ENCODE measurements at regions not wholly inside any gene's neighbourhood (a gene's known extent, or its start where the extent isn't known, plus 50 kb on each side); places are given as distances from the start of the nearest gene placed in this dataset.

DNA sequence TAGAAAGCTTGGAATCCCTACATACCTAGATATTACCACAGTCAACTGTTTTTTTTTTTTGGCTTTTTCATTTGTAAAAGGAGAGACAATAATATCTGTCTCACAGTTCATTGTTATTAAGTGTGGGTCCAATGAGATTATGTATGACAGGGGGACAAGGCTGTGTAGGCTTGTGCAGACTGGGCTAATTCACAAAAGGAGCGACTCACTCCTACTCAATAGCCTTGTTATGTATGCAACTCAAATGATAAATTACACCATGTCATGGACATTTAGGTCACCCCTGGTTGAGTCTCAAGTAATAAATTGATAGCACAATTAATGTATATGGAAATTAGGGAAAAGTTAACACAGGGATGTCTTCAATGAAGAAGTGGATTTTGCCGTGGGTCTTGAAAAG lies 208.2 kb upstream of the MAP3K7 start:
- no peak overlapping the region for H3K9ac ChIP-seq (ENCODE audit: low read depth, low read length)
- H3K4me1 ChIP-seq (ENCODE audit: insufficient read depth, low read length) = peaks cover 6% of the 10 kb centered on the region; the same call in 1 of the 2 replicates
- no peaks in the 10 kb centered on the region for H3K27me3 ChIP-seq (ENCODE audit: insufficient read depth, low read length)
- no peak overlapping the region for H3K27ac ChIP-seq (ENCODE audit: low read length)
- H3K9me3 ChIP-seq (ENCODE audit: insufficient read depth, low read depth, low read length) = no peaks in the 10 kb centered on the region
- no peak overlapping the region for H3K4me3 ChIP-seq (ENCODE audit: low read length)
- H3K36me3 ChIP-seq (ENCODE audit: insufficient read depth, low read depth, low read length) = no peaks in the 10 kb centered on the region

DNA sequence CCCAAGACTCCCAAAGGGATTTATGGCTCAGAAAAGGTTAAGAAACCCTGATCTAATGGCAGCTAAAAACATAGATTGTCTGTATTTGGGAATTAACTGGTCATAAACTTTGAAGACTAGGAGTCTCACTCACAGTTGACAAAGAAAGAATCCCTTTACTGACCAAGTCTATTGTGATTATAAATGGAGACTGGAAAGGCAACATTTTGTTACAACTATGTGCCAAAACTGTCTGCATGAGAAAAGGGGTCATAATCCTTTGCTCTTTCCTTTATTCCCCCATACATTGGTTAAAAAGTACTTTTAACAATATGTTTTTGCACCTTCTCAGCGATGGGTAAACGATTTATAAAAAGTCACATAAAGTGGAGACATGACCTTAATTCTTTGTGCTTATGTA lies 206.9 kb upstream of the MAP3K7 start:
- no peak overlapping the region for H3K9ac ChIP-seq (ENCODE audit: low read depth, low read length)
- H3K4me1 ChIP-seq (ENCODE audit: insufficient read depth, low read length) = peaks cover 6% of the 10 kb centered on the region; the same call in 1 of the 2 replicates
- H3K27me3 ChIP-seq (ENCODE audit: insufficient read depth, low read length) = no peaks in the 10 kb centered on the region
- no peaks in the 10 kb centered on the region for H3K36me3 ChIP-seq (ENCODE audit: insufficient read depth, low read depth, low read length)
- no peak overlapping the region for H3K27ac ChIP-seq (ENCODE audit: low read length)
- H3K4me3 ChIP-seq (ENCODE audit: low read length) = no peak overlapping the region
- H3K9me3 ChIP-seq (ENCODE audit: insufficient read depth, low read depth, low read length) = no peaks in the 10 kb centered on the region

DNA sequence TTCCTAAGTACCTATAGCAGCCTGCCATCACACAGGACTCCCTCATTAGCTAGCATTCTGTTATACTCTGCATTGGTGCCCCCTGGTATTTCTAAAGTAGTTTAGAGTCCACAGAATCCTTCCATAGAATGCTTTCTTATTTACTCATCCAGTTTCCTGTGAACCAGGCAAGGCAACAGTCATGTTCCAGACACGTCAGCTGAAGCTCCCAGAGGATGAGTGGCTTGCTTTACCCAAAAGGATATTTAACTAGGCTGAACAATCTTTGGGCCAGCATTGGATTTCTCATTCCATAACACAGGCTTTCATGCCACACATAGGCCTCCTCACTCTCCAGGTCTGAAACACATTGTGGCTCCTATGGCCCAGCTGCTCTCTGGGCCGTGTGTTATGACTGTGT lies 203.8 kb upstream of the MAP3K7 start:
- no peaks in the 10 kb centered on the region for H3K9me3 ChIP-seq (ENCODE audit: insufficient read depth, low read depth, low read length)
- peaks cover 6% of the 10 kb centered on the region; the same call in 1 of the 2 replicates for H3K4me1 ChIP-seq (ENCODE audit: insufficient read depth, low read length)
- H3K27me3 ChIP-seq (ENCODE audit: insufficient read depth, low read length) = no peaks in the 10 kb centered on the region
- no peak overlapping the region for H3K4me3 ChIP-seq (ENCODE audit: low read length)
- H3K27ac ChIP-seq (ENCODE audit: low read length) = no peak overlapping the region
- no peak overlapping the region for H3K9ac ChIP-seq (ENCODE audit: low read depth, low read length)
- H3K36me3 ChIP-seq (ENCODE audit: insufficient read depth, low read depth, low read length) = no peaks in the 10 kb centered on the region

DNA sequence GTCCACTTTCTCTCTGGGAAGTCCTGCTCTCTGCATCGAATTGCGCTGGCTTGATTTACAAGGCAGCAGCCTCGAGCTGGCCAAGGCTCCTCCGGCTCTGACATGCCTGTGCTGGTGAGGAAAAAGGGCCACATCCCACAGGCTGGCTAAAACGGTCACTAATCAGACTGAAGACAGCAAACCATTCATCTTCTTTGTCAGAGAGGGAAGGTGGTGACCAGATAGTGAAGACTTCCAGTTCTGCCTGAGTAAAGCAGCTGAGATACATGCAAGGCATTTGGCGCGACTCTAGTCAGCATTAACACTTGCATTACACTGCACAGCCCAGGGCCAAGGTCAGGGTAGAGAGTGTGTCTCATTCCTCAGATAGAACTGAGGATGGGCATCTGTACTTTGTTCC lies 203.2 kb upstream of the MAP3K7 start:
- Histone ChIP-seq H3K4me1 (ENCODE audit: insufficient read depth, low read length) (peaks cover 6% of the 10 kb centered on the region; the same call in 1 of the 2 replicates), H3K9ac (ENCODE audit: low read depth, low read length) (no peak overlapping the region), H3K27me3 (ENCODE audit: insufficient read depth, low read length) (no peaks in the 10 kb centered on the region), H3K27ac (ENCODE audit: low read length) (no peak overlapping the region), H3K36me3 (ENCODE audit: insufficient read depth, low read depth, low read length) (no peaks in the 10 kb centered on the region), H3K4me3 (ENCODE audit: low read length) (no peak overlapping the region), H3K9me3 (ENCODE audit: insufficient read depth, low read depth, low read length) (no peaks in the 10 kb centered on the region)

DNA sequence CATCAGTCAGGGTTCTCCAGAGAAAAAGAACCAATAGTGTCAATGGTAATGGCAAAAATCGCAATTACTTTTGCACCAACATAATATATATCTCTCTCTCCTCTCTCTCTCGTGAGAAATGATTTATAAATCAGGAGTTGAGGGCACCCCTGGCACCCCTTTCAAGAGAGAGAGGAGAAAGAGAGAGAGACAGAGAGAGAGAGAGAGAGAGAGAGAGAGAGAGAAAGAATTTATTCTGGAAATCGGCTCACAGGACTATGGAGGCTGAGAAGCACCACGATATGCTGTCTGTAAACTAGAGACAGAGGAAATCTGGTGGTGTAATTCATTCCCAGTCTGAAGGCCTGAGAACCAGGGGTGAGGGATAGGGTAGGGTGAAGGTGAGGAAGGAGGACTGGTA lies 201.9 kb upstream of the MAP3K7 start:
- H3K27me3 ChIP-seq (ENCODE audit: insufficient read depth, low read length) = no peaks in the 10 kb centered on the region
- H3K27ac ChIP-seq (ENCODE audit: low read length) = no peak overlapping the region
- no peaks in the 10 kb centered on the region for H3K36me3 ChIP-seq (ENCODE audit: insufficient read depth, low read depth, low read length)
- peaks cover 4% of the 10 kb centered on the region; the same call in 1 of the 2 replicates for H3K4me1 ChIP-seq (ENCODE audit: insufficient read depth, low read length)
- no peaks in the 10 kb centered on the region for H3K9me3 ChIP-seq (ENCODE audit: insufficient read depth, low read depth, low read length)
- H3K9ac ChIP-seq (ENCODE audit: low read depth, low read length) = no peak overlapping the region
- no peak overlapping the region for H3K4me3 ChIP-seq (ENCODE audit: low read length)

DNA sequence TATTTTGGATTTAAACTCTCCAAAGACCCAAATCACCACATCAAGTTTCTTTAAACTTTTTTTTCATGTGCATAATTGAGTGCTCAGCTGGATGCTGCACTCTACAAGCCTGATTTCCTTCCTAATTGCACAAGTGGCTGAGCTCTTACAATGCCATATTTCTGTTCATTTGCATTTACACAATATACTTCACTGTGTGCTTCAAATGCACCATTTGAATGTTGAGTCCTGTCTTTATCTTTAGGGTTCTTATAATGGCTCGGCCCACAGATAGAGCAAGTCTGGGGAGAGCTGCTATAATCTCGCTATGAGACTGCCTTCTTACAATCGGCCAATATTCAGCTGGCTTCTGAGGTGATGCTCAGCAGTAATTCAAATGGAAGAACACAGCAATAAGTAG lies 200.6 kb upstream of the MAP3K7 start:
- Histone ChIP-seq H3K9ac (ENCODE audit: low read depth, low read length) (no peak overlapping the region), H3K36me3 (ENCODE audit: insufficient read depth, low read depth, low read length) (no peaks in the 10 kb centered on the region), H3K4me3 (ENCODE audit: low read length) (no peak overlapping the region), H3K4me1 (ENCODE audit: insufficient read depth, low read length) (no peaks in the 10 kb centered on the region; the same call in 1 of the 2 replicates), H3K27ac (ENCODE audit: low read length) (no peak overlapping the region), H3K27me3 (ENCODE audit: insufficient read depth, low read length) (no peaks in the 10 kb centered on the region), H3K9me3 (ENCODE audit: insufficient read depth, low read depth, low read length) (no peaks in the 10 kb centered on the region)

DNA sequence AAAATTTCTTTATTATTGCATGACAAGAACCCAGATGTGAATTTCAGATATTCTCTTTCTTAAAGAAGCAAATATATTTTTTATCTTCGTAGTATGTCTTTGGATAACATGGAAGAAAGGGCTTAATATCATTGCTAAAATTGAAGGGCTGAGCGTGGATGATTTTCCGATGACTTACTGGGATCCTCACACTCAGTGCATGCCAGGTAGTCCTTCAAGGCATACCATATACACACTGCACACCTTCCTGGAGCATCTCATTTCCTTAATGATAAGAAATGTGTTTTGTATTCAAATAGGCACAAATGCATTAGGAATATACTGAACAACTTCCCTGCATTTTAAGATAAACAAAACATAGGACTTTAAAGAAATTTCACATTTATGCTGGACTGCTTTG lies 193.9 kb upstream of the MAP3K7 start:
- H3K27ac ChIP-seq (ENCODE audit: low read length) = no peak overlapping the region
- peaks cover 16% of the 10 kb centered on the region; the same call in 1 of the 2 replicates for H3K4me1 ChIP-seq (ENCODE audit: insufficient read depth, low read length)
- no peaks in the 10 kb centered on the region for H3K9me3 ChIP-seq (ENCODE audit: insufficient read depth, low read depth, low read length)
- no peak overlapping the region for H3K9ac ChIP-seq (ENCODE audit: low read depth, low read length)
- H3K4me3 ChIP-seq (ENCODE audit: low read length) = no peak overlapping the region
- no peaks in the 10 kb centered on the region for H3K27me3 ChIP-seq (ENCODE audit: insufficient read depth, low read length)
- no peaks in the 10 kb centered on the region for H3K36me3 ChIP-seq (ENCODE audit: insufficient read depth, low read depth, low read length)

DNA sequence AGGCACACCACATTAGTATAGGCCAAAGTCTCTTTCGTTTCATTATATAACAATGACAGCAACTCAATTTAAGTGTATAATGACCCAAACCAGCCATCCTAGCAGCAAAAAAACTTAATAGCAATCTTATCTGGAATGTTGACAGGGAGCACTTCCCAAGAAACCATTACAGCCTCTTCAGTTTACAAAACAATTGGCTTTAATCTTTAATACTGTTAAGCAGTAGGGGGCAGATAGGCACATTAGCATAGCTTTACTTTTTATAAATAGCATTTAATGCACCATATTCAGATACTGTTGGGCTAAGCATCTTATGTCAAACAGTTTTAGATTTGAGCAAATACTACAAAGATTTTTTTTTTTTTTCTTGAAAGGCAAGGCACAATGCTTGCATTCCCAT lies 193.3 kb upstream of the MAP3K7 start:
- H3K27me3 ChIP-seq (ENCODE audit: insufficient read depth, low read length) = no peaks in the 10 kb centered on the region
- H3K4me1 ChIP-seq (ENCODE audit: insufficient read depth, low read length) = peaks cover 16% of the 10 kb centered on the region; the same call in 1 of the 2 replicates
- no peaks in the 10 kb centered on the region for H3K36me3 ChIP-seq (ENCODE audit: insufficient read depth, low read depth, low read length)
- no peak overlapping the region for H3K9ac ChIP-seq (ENCODE audit: low read depth, low read length)
- H3K4me3 ChIP-seq (ENCODE audit: low read length) = no peak overlapping the region
- no peaks in the 10 kb centered on the region for H3K9me3 ChIP-seq (ENCODE audit: insufficient read depth, low read depth, low read length)
- no peak overlapping the region for H3K27ac ChIP-seq (ENCODE audit: low read length)

DNA sequence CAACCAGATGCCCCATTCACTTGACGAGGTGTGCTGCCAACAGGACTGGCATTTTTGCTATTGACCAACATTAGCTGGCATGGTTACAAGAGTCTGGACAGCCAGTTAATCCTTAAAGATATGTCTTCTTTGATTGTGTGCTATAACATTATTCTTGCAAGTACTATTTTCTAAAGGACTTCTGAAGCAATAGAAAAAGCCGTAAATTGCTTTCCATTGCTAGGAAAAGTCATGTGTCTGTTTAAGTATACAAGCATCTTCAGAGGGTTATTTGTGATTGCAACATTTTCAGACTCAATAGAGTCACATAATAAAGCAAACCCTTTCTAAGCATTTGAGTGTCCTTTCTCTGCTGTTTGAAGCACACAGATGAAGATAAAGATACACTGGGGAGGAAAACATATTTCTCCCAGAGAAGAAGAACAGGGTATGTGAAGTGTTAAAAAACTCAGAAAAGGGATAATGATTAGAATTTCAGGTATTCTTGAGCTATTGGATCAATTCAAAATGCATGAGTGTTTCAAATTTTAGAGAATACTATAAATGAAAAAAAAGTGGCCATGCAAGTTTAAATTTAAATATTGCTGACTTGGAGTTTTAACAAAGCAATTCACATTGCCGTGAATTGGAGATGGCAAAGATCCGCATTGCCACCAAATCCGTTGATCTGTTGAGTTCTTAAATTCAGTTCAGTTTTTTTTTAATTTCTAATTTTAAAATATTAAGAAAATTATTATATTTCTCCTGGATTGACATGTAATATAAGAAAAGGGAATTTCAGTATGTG lies 191.7 kb upstream of the MAP3K7 start:
- Histone ChIP-seq H3K27ac (ENCODE audit: low read length) (no peak overlapping the region), H3K4me1 (ENCODE audit: insufficient read depth, low read length) (peaks cover 16% of the 10 kb centered on the region; the same call in 1 of the 2 replicates), H3K9me3 (ENCODE audit: insufficient read depth, low read depth, low read length) (no peaks in the 10 kb centered on the region), H3K27me3 (ENCODE audit: insufficient read depth, low read length) (no peaks in the 10 kb centered on the region), H3K36me3 (ENCODE audit: insufficient read depth, low read depth, low read length) (no peaks in the 10 kb centered on the region), H3K4me3 (ENCODE audit: low read length) (no peak overlapping the region), H3K9ac (ENCODE audit: low read depth, low read length) (no peak overlapping the region)

DNA sequence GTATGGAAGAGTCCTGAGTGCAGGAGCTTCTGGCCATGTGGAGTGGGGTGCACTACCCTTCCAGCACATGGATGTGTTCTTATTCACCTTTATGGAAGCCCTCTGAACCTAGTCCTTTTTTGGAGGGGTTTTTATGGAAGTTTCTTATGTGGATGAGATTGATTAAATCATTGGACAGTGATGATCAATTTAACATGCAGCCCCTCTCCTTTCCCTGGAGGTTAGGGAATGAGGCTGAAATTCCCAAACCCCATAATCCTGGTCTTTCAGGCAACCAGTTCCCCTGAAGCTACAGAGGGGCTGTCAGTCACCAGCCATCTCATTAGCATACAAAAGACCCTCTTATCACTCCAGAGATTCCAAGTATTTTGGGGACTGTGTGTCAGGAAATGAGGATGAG lies 183.9 kb upstream of the MAP3K7 start:
- no peaks in the 10 kb centered on the region for H3K9me3 ChIP-seq (ENCODE audit: insufficient read depth, low read depth, low read length)

DNA sequence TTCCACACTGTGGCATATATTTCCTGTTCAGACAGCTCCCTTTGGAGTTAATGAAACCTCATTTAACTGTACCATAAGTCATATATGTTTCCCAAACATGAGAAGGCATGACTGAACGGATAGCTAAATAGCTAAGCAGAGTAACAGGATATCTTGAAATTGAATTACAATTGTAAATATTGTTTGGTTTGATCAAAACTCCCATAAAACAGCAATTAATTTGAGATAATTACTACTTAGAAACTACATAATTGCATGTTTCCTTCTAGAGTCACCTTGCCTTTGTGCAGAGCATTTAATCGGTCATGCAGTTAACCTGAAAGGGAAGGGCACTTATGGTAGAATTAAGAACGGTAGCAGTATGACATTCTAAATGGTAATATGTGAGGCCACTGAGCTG lies 179.0 kb upstream of the MAP3K7 start:
- H3K4me3 ChIP-seq (ENCODE audit: low read length) = no peak overlapping the region
- no peak overlapping the region for H3K9ac ChIP-seq (ENCODE audit: low read depth, low read length)
- no peaks in the 10 kb centered on the region for H3K36me3 ChIP-seq (ENCODE audit: insufficient read depth, low read depth, low read length)

More for the DNA sequence above, 183.9 kb upstream of the MAP3K7 start:
- no peaks in the 10 kb centered on the region for H3K4me1 ChIP-seq (ENCODE audit: insufficient read depth, low read length)
- no peak overlapping the region for H3K9ac ChIP-seq (ENCODE audit: low read depth, low read length)
- no peaks in the 10 kb centered on the region for H3K36me3 ChIP-seq (ENCODE audit: insufficient read depth, low read depth, low read length)
- H3K4me3 ChIP-seq (ENCODE audit: low read length) = no peak overlapping the region
- no peak overlapping the region for H3K27ac ChIP-seq (ENCODE audit: low read length)
- H3K27me3 ChIP-seq (ENCODE audit: insufficient read depth, low read length) = no peaks in the 10 kb centered on the region

DNA sequence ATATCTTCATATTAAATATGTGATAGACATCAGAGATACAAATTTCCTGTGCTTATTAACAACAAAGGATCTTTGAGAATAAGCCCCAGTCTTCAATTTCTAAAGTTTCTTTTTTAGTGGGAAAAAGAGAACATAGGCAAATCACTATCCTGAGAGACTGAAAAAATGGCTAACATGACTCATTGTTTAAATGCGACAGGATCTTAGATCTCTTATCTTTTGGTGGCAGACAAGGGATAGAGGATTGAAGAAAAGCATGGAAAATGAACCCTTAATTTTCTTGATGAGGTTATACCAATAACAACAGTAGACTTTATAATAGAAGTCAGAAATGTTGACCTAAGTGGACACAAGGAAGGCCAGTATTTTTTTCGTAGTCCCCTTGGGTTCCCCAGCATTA lies 178.6 kb upstream of the MAP3K7 start:
- Histone ChIP-seq H3K27ac (ENCODE audit: low read length) (no peak overlapping the region), H3K4me3 (ENCODE audit: low read length) (no peak overlapping the region), H3K9me3 (ENCODE audit: insufficient read depth, low read depth, low read length) (no peaks in the 10 kb centered on the region), H3K36me3 (ENCODE audit: insufficient read depth, low read depth, low read length) (no peaks in the 10 kb centered on the region), H3K9ac (ENCODE audit: low read depth, low read length) (no peak overlapping the region), H3K4me1 (ENCODE audit: insufficient read depth, low read length) (no peaks in the 10 kb centered on the region), H3K27me3 (ENCODE audit: insufficient read depth, low read length) (no peaks in the 10 kb centered on the region)

More for the DNA sequence above, 179.0 kb upstream of the MAP3K7 start:
- H3K4me1 ChIP-seq (ENCODE audit: insufficient read depth, low read length) = no peaks in the 10 kb centered on the region
- no peak overlapping the region for H3K27ac ChIP-seq (ENCODE audit: low read length)
- no peaks in the 10 kb centered on the region for H3K27me3 ChIP-seq (ENCODE audit: insufficient read depth, low read length)
- no peaks in the 10 kb centered on the region for H3K9me3 ChIP-seq (ENCODE audit: insufficient read depth, low read depth, low read length)
